ENCODE measurements at regions not wholly inside any gene's neighbourhood (a gene's known extent, or its start where the extent isn't known, plus 50 kb on each side); places are given as distances from the start of the nearest gene placed in this dataset.
"Not testable (repeated sequence)": the region's sequence is repeated elsewhere in the genome, so short reads cannot be mapped to it uniquely, and the experiment has no call there.

DNA sequence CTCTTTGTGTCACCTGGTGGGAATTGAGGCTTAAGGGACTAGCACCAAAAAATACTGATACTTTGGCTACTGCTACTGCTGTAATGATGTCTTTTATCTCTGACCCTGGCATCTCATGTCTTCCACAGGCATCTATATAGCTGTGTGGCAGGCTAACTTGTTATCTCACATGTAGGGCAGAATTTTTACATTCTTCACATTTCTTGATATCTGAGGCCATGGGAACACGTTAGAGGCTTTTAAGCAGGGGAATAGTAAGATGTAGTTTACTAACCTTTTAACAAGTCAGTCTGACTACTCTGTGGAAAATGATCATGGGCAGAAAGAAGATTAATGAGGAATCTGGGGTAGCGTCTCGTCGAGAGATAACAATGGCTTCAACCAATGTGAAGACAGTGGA, 498.4 kb downstream of the PCNX1 start:
- DNase-seq: no peak

DNA sequence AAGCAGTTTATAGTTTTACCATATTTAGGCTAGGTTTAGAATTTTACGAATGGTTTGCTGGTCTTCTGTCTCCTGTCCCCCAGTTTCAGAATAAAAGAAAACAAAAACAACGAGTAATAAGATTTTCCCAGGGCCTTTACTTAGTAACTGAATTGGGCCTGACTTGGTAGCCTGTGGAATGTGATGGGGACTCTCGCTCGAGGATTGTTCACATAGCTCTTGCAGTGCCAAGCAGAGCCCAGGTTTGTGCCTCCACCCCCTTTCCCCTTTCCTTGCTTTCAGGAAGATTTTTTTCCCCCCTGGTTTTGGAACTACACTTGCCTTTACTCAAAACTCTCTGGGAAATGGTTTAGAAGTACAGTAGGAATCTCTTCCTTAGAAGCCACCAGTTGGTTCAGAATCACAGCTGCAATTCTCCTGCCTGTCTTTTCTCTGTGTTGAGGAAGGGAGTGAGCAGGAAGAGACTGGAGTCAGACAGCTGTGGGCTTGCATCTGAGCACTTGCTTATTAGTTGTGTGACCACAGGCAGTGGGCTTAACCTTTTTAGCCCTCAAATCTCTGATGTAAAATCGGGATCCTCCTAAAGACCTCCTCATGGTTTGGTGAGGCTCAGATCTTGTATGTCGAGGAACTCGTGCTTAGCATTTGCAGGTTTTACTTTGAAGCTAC, 501.2 kb downstream of the PCNX1 start:
- no peak for DNase-seq

DNA sequence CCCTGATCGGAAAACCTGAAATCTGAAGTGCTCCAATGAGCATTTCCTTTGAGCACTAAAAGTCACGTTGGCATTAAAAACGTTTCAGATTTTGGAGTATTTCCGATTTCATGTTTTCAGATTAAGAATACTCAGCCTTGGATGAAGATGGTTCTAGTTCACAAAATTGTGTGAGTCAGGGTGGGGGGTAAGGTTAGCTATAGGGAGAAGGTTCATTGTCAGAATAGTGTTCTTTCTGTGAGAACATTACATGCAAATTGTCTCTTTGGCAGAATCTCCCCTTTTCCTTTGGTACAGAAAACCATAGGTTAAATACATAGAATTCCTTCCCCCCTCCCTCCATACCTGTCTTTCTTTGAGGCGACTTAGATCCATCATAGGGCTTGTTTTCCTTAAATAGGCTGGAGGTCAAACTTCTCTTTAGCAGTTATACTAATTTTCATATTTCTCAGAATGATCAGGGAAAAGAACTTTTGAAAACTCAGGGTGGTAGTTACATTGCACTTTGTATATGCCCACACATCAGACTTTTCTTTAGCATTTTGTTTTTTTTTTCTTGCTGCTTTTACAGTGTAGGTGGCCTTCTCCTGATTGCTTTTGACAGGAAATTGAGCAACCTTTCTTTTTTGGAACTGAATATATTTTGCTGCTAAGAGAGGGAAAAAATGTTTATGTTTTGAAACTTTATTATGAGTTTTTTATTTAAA, 503.5 kb downstream of the PCNX1 start:
- DNase-seq: no peak

DNA sequence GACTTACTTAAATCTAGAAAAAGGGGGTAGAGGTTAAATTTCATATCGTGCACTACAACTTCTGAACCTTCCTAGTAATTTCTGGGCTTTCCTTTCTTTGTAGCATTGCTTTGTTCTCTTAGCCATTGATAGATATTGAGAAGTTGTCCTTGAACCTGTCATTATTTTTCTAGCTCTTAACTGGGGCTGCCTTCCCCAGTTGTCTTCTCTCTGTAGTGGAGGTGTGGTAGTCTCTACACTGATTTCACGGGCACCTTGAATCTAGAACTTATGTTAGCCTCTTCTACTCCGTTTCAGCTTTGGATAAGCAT, 504.0 kb downstream of the PCNX1 start:
- no peak for DNase-seq

DNA sequence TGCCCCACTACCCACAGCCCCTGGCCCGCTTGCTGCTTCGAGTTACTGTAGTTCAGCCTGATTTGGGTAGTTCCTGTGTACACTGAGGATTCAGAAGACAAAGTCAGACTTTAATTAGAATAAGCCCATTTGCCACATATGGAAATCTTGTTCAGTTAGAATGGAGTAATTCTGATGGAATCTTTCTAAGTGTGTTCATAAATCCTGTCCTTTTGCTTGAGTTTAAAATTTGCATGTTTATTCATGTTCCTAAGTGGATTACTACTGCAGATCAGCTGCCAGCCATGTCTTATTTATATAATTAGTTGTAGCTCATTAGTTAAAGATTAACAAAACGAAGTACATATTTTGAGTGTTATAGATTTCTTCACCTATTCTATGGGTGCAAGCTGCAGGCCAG, 504.5 kb downstream of the PCNX1 start:
- no peak for DNase-seq

DNA sequence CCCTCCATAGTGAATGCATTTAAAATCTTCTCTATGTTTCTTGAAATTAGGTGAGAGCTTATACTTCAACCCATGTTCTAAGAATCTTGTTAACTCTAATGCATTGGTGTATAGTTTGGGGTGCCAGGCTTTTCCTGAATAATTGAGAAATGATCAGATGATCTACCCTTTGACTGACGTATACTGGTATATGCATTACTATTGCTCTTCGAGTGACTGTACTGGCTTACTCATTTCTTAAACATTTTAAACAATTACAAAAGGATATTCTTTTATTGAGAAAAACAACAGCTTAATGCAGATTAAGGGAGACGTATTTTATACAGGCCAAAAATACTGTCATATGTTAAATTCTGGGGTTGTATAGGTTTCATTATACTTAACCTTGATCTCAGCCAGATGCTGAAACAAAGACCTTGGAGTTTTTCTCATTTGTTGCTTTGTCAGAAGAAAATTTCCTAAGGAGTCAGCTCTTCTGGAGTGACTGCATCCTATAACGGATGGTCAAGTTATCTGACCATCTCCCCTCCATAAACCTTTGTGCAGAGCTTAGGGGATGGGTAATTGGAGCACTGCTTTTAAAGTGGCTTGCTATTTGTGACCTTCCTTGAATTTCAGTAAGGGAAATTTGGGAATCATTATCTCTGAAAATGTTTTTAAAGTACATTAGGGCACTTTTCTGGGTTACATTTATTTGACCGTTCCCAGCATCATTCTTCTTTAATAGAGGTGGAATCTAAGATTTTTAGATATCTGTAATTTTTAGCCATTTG, 507.6 kb downstream of the PCNX1 start:
- DNase-seq: no peak

DNA sequence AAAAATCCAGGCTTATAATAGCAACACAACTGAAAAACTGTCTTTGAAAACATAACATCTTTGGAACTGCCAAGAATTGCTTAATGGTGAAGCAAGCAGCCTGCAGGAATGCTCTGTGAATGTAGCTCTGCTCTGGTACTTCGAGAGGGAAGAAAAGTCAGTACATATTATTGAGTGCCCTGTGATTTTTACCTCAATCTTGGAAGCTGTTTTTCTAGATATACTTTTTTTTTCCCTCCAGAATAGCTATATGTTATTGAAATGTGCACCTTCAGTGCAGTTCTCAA, 508.1 kb downstream of the PCNX1 start:
- no peak for DNase-seq

DNA sequence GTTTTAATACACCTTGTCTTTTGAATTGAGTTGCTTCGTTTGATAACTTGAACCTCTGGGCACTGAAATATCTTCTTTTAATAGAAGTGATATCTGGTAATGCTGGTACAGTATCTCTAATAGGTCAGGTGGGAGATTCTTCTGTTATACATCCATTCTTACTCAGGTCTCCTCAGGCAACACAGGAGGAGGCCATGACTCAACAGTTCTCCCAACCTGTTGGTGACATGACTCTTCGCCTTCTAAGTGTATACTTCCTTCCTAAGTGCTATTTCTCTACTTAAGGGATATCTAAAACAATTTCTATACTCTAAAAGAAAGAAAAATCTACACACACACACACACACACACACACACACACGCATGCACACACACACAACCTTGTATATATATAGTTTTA, 509.1 kb downstream of the PCNX1 start:
- no peak for DNase-seq

DNA sequence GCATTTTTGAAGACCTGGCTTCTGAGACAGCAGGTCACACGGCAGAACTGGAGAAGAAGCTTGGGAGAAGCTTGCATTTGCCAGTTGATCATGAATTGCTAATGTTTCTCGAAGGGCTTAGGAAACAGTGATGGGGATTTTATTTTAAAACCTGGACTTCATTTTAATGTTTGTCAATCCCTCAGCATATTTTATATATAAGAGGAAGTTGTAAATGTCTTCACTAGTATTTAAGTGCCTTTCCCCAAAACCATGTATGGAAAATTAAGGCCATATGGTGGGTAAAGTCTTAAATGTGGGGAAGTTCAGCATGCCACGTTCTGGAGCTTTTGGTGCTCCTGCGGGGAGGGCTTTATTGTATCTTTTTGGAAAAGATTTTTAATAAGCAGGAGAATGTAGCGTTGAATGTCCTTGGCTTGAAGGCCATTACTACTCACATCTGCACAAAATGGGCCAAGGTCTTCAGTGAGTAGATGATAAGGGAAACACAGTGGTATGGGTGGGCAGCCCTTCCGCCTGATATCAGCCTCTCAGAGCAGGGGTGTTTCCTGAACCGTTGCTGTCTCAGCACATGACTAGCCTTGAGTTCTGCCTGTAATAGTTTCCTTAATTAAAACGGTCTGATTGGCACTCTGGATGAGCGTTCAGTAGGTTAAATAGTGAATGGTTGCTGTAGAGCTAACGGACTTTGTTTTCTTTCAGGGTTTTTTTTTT, 511.4 kb downstream of the PCNX1 start:
- DNase-seq: no peak

DNA sequence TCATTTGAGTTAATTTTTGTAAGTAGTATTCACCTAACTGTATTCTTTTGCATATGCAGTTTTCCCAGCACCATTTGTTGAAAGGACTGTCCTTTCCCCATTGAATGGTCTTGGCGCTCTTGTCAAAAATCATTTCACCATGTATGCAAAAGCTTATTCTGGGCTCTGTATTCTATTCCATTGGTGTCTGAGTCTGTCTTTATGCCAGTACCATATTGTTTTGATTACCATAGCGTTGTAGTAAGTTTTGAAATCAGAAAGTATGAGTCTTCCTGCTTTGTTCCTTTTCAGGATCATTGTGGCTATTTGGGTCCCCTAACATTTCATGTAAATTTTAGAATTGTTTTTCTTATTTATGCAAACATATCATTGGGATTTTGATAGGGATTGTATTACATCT, 508.7 kb upstream of the RGS6 start:
- no peak for DNase-seq

DNA sequence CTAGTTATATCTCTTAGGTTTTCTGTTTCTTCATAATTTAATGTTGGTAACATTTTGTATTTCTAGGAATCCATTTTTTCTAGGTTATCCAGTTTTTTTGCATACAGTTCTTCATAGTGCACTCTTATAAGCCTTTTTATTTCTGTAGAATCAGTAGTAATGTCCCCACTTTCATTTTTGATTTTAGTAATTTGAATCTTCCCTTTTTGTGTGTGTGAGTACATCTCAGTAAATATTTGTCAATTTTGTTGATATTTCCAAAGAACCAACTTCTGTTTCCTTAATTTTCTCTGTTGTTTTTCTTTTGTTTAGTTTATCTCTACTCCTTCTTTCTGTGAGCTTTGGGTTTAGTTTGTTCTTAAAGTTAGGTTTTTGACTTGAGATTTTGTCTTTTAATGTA, 507.3 kb upstream of the RGS6 start:
- DNase-seq: no peak

DNA sequence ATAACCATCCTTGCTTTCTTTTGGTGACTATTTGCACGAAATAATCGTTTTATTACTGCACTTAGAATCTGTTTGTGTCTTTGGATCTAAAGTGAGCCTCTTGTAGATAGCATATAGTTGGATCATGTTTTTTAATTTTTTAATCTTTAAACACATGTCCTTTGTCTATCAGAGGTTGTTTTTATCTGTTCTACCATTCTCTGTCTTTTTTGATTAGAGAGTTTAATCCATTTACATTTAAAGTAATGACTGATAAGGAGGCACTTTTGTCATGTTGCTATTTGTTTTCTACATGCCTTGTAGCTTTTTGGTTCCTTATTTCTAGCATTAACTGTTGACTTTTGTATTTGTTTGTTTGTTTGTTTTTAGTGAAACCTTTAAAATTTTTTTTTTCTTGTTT, 506.2 kb upstream of the RGS6 start:
- DNase-seq: no peak

DNA sequence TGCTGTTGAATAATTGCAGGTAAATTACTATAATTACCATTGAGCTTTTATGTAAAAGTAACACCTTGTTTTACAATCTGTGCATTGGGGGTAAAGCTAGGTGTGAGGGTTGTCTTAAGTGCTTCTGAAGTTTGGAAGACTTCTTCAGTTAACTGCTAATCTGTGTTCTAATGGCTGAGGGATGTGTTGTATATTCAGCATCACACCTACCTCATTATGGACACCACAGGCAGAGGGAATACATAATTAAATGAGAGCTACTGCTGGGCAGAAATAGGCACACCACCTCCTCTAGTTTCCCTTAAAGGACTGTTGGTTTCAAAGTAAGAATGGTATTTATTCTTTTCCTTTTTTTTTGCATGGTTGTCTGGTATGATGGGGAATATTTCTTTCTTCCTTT, 502.3 kb upstream of the RGS6 start:
- DNase-seq: no peak

DNA sequence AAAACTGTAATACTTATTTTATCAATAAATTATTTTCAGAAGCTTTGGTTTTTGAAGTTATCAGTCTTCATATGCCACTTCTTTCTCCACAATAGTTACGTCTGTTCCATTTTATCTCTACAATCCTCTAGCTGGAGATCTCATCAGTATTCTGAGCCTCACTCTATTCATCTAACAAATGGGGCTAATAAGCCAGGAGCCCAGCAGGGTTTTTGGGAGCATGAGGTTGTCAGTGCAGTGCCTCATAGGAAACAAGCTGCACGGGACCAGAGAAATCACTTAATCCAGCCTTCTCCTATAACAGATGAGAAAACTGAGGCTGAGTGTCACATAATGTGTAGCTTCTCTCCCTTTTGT, 501.9 kb upstream of the RGS6 start:
- no peak for DNase-seq

DNA sequence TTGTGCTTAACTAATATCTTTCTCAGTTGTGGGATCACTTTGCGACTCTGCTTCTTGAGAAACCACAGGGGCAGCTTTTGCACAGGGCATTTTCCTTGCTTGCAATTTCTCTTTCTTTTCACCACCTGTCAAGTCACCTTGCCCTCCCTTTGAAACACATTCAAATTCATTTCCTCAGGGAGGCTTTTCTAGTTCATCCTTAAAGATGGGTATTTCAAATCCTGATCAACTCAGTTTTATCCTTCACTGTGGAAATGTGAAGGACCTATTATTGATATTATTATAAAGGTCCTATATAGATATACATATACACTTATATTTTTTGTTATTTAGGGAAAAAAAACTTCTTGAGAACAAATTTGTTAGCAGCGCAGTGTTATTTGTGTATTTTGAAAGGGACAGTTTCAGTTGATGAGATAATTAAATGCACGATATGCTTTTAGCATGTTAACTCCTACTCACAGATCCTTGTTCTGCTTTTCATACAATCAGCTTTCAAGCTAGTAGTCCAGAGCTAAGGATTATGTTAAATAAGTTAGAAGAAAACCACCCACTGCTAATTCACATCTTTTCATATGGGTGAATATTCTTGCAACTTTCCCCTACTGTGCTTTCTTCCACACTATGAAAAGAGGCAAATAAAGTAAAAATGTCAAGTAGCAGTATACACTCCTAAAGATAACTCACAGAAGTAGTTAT, 501.4 kb upstream of the RGS6 start:
- DNase-seq: no peak

DNA sequence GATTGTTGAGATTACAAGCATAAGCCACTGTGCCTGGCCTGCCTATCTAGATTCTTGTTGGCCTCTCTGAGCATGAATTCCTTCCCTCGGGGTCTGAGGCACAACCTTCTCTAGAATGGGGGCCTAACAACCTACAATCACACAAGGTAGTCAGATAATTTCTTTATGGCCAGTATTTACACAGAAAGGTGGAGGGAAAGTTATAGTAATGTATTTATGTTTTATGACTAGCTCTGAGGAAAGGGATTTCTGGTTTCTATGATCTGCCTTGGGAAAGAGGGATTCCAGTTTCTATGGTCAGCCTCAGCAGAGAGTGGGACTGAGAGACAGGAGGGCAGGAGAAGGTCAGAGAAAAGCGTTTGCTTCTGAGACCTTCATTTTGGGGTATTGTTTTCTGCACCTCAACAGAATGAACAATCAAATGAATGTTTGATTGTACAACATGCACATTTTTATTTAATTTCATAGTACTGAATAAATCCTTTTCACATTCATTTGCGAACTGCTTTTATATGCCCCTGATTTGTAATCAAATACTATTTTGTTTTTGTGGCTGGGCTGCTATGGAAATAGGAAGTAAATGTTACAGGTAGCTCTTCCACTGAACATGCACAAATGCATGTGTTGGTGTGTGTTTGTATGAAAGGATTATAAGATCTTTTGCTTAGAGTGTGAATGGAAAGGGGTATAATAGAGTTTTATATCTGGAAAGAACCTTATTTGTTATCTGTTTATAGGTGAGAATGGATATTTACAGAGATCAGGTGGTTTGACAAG, 499.7 kb upstream of the RGS6 start:
- no peak for DNase-seq

DNA sequence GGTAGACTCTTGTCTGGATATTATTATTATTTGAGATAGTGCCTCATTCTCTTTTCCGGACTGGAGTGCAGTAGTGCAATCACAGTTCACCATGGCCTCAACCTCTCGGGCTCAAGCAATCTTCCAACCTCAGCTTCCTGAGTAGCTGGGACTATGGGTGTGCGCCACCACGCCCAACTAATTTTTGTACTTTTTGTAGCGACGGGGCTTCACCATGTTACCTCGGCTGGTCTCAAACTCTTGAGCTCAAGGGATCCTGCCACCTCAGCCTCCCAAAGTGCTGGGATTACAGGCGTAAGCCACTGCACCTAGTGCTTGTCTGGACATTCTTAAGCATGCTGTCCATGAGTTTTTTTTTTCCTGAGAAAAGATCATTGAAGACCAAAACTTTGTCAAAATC, 498.9 kb upstream of the RGS6 start:
- DNase-seq: no peak

DNA sequence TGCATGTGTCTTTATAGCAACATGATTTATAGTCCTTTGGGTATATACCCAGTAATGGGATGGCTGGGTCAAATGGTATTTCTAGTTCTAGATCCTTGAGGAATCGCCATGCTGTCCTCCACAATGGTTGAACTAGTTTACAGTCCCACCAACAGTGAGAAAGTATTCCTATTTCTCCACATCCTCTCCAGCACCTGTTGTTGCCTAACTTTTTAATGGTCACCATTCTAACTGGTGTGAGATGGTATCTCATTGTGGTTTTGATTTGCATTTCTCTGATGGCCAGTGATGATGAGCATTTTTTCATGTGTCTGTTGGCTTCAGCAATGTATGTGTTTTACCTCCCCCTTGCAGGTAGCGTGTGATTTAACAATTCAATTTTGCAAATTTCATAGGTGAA, 496.6 kb upstream of the RGS6 start:
- DNase-seq: not testable (repeated sequence)

DNA sequence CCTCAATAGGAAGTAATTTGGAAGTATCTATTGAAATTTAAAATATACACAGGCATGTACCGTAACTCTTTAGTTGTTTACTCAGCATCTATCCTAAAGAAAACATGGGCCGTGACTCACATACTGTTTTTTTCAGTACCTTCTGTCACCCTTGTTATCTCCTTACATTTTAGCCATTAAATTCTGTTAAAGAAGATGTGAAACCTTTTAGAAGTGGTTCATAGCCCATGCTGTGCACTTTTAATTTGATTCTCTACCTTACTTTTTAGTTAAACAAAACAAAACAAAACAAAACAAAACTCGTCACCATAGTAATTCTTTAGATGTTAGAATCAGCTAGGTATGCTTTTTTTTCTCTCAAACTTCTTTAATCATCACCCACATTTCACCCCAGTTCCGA, 494.4 kb upstream of the RGS6 start:
- no peak for DNase-seq

DNA sequence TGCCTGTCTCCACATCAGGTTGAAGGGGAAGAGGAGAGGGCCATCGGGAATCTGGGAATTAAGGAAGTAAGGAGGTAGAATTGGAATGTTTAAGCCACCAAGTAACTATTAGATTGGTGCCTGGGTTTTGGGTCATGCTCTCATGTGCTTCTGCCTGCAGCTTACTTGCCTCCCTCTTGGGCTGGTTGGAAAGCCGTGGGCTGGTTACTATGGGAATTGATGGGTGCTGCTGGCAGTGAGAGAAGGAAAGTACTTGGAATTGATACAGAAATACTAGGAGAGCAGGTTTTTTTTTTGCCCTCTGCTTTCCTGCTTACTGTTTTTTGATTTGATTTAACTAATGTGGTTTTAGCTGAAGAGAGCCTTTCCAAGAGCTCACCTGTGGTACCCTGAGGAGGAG, 493.5 kb upstream of the RGS6 start:
- no peak for DNase-seq

DNA sequence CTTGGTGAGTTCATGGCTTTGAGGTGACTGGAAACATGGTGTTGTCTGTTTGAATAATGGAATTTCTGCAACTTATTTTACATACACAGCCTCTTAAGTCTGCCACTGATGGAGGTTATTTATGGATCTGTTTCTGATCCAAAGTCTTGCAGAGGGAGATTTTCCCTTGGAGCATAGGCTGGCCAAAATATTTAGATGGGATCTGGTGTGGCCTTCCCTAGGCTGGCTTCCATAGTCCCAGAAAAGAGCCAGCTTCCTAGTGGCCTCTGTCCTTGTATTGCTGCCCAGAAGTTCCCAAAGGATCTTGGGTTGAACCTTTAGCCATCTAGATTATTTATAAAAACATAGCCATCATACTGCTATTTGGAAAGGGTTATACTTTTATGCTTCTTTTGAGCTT, 491.1 kb upstream of the RGS6 start:
- DNase-seq: no peak

DNA sequence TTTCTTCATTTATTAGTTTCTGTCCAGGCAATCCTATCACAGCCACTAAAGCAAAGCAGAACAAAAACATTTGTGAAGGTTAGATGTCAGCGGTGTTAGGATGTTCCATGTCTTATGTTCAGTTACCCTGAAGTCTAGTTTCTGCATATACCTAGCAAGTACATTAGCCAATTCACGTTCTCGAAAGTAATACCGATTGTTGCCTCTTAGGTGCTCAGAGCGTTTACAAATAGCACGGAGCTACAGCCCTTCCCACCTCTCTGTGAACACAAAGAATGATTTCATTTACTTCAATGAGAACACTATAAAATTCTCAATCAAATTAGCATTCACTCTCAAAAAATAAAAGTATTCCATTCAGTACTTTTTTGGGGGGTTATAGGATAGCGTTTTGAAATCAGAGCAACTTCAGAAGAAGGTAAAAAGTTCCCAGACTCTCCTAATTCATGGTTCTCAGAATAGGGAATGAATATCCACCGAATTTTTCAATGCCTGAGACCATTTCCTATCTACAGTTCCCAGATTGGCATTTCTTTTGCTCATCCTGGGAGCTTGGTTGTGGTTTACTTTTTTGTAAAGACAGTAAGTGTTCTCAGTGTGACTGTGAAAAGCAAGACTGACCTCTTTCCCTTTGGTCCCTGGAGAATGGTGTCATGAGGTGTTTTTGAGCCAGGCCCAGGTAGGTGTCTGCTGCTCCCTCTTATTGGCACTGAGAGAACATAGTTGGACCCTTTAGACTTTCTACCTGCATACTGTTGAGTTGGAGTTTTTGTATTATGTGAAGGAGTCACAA, 488.0 kb upstream of the RGS6 start:
- DNase-seq: no peak

Measured in NCI-H526 (cell line).